ENCODE measurements at regions not wholly inside any gene's neighbourhood (a gene's known extent, or its start where the extent isn't known, plus 50 kb on each side); places are given as distances from the start of the nearest gene placed in this dataset.

- no peak for TF ChIP-seq CTCF (IDR thresholded peaks at IDR 0.05; ENCODE audit: insufficient read depth, low read length)
- TF ChIP-seq REST (IDR thresholded peaks at IDR 0.05; ENCODE audit: insufficient replicate concordance, low read depth) = no peak
- TF ChIP-seq SPI1 (IDR thresholded peaks at IDR 0.05; ENCODE audit: borderline replicate concordance, low read depth) = no peak
- no peak for TF ChIP-seq POLR2AphosphoS5 (IDR thresholded peaks at IDR 0.05; ENCODE audit: low read depth)
- no peak for TF ChIP-seq GABPA (IDR thresholded peaks at IDR 0.05; ENCODE audit: low read depth)
These were observed 727.6 kb downstream of the VRK1 start for GRCh38 chr14:97524589-97525319.
